HT-29 (cell line): ENCODE measurements at regions not wholly inside any gene's neighbourhood (a gene's known extent, or its start where the extent isn't known, plus 50 kb on each side); places are given as distances from the start of the nearest gene placed in this dataset. TPM values are rescaled to one million over a fixed set of nuclear protein-coding genes. Genes with fewer than 3 reads are reported as not detected.

ENCODE experiments used
- small RNA-seq: library from RNA; depleted of rRNA; stranded (forward); fragments of <200 nt; gene quantifications from one replicate; pipeline ENCODE3, GENCODE V24; 2014

Small RNA genes in the stretch of these regions (small RNA-seq; reads per million reads assigned to genes)
- gene AC234064.1, result not detected
